Muscle of leg (tissue), 3 donors: ENCODE measurements at regions not wholly inside any gene's neighbourhood (a gene's known extent, or its start where the extent isn't known, plus 50 kb on each side); places are given as distances from the start of the nearest gene placed in this dataset.
"Not testable (repeated sequence)": the region's sequence is repeated elsewhere in the genome, so short reads cannot be mapped to it uniquely, and the experiment has no call there.

Source experiments
- DNase-seq: peaks from one replicate; pipeline ENCODE4 v3.0.0; 2013
- H3K27ac ChIP-seq: one replicate; pipeline ENCODE4 v1.5.1; 2013; ENCODE audit warnings: mild to moderate bottlenecking, low read length, control low read depth
- H3K27me3 ChIP-seq: one replicate; pipeline ENCODE4 v1.6.1; 2013; ENCODE audit warnings: low read length; ENCODE audit not compliant: control insufficient read depth, insufficient read depth
- H3K36me3 ChIP-seq: one replicate; pipeline ENCODE4 v1.6.1; 2013; ENCODE audit warnings: low read length; ENCODE audit not compliant: control insufficient read depth, insufficient read depth
- H3K4me1 ChIP-seq: one replicate; pipeline ENCODE4 v1.6.1; 2013; ENCODE audit warnings: low read length; ENCODE audit not compliant: control insufficient read depth, insufficient read depth
- H3K4me3 ChIP-seq: one replicate; pipeline ENCODE4 v1.5.1; 2013; ENCODE audit warnings: low read length, control low read depth
- H3K9me3 ChIP-seq: replicated peaks from 2 replicates; pipeline ENCODE4 v1.6.1; 2013; ENCODE audit warnings: low read depth, low read length; ENCODE audit not compliant: control insufficient read depth
- WGBS: methylation state at CpG from one replicate; pipeline ENCODE4 v1.1.5; 2013; ENCODE audit warnings: missing lambda C conversion rate; ENCODE audit not compliant: insufficient coverage; 5-methylcytosine and 5-hydroxymethylcytosine counted together

DNA sequence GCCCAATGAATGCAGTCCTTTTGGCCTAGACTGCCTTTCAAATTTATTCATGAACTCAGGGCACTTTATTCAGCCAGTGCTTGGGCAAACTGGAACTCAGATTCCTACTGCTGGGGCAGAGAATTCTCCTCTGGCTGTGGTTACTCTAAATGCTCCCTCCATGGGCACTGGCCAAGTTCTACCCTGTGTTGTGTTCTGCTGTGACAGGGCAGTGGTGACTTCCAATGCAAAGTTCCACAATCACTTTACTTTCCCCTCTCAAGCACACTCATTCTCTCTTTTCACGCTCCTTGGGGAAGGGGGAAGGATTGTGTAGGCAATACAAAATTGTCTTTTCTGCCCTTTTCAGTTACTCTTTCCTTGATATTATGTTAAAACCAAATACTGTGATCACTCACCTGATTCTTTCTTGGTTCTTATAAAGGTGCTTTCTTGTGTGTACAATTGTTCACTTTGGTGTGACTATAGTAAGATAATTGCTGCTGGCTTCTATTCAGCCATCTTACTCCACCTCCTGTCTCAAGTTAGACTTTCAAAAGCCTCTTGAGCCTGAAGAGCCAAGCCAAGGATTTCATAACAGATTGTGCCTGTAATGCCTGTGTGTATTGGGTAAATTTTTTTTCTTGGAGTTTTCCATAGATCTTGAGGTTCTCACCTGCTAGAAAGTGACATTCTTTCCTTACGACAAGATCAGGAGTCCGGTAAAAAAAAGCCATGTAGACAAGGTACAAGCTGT, 1078.6 kb downstream of the FAM133A start:
- DNase-seq: no peak
- H3K27me3 ChIP-seq: peaks cover 6% of the 10 kb centered on the region
- H3K27ac ChIP-seq: no peak overlapping the region
- no peak overlapping the region for H3K4me3 ChIP-seq
- no peaks in the 10 kb centered on the region for H3K9me3 ChIP-seq
- H3K4me1 ChIP-seq: no peaks in the 10 kb centered on the region
- no peaks in the 10 kb centered on the region for H3K36me3 ChIP-seq
- WGBS: no CpG with 5 or more reads among the region's 3 CpGs

GRCh38 chrX:94758130-94758529, 1084.1 kb downstream of the FAM133A start:
- 50% methylated on average over 1 of the region's 1 CpG for WGBS
- Histone ChIP-seq H3K4me3 (no peak overlapping the region), H3K27ac (no peak overlapping the region), H3K27me3 (peaks cover 9% of the 10 kb centered on the region), H3K4me1 (no peaks in the 10 kb centered on the region), H3K36me3 (no peaks in the 10 kb centered on the region), H3K9me3 (no peaks in the 10 kb centered on the region)
- DNase-seq: no peak

GRCh38 chrX:94775640-94776039, 1101.6 kb downstream of the FAM133A start:
- H3K9me3 ChIP-seq: no peaks in the 10 kb centered on the region
- H3K27ac ChIP-seq: no peak overlapping the region
- WGBS: no CpG with 5 or more reads among the region's 2 CpGs
- no peak for DNase-seq
- no peaks in the 10 kb centered on the region for H3K4me1 ChIP-seq
- H3K27me3 ChIP-seq: no peaks in the 10 kb centered on the region
- H3K36me3 ChIP-seq: no peaks in the 10 kb centered on the region
- H3K4me3 ChIP-seq: no peak overlapping the region

DNA sequence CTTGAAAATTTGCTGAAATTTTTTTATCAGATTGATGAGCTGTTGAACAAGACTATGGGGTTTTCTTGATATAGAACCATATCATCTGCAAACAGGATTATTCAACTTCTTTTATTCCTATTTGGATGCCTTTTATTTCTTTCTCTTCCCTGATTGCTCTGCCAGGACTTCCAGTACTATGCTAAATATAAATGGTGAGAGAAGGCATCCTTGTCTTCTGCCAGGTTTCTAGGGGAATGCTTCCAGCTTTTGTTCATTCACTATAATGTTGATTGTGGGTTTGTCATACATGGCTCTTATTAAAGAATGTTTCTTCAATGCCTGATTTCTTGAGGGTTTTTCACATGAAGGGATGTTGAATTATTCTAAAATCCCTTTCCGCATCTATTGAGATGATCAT, 1139.5 kb downstream of the FAM133A start:
- DNase-seq: peak; percentile 17
- WGBS: no CpG with 5 or more reads among the region's 1 CpG
- no peaks in the 10 kb centered on the region for H3K4me1 ChIP-seq
- H3K36me3 ChIP-seq: no peaks in the 10 kb centered on the region
- peaks cover 10% of the 10 kb centered on the region for H3K9me3 ChIP-seq
- no peak overlapping the region for H3K27ac ChIP-seq
- H3K4me3 ChIP-seq: no peak overlapping the region
- peaks cover 5% of the 10 kb centered on the region for H3K27me3 ChIP-seq

DNA sequence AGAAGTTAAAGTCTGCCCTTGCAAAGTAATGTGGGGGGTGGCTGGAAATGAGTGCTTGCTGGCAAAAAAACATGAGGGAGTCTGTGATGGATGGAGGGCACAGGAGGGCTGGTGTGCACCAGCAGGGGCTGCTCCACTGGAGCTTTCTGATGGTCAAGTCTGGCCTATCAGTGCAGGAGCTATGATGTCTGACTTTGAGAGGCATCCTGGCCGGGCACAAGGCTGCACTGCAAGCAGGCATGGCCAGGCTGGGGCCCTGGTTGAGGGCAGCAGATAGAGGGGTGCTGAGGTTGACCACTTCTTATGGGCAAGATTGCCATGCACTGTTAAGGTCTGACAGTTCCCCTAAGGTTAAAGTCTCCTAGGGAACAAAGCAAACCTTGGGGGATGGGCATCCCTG, 1140.2 kb downstream of the FAM133A start:
- peaks cover 5% of the 10 kb centered on the region for H3K27me3 ChIP-seq
- WGBS: 57% methylated on average over 1 of the region's 1 CpG
- H3K9me3 ChIP-seq: peaks cover 10% of the 10 kb centered on the region
- no peak for DNase-seq
- H3K4me1 ChIP-seq: no peaks in the 10 kb centered on the region
- H3K4me3 ChIP-seq: no peak overlapping the region
- H3K27ac ChIP-seq: no peak overlapping the region
- no peaks in the 10 kb centered on the region for H3K36me3 ChIP-seq

- Histone ChIP-seq H3K4me1 (no peaks in the 10 kb centered on the region), H3K9me3 (no peaks in the 10 kb centered on the region), H3K27ac (no peak overlapping the region), H3K36me3 (no peaks in the 10 kb centered on the region), H3K27me3 (no peaks in the 10 kb centered on the region), H3K4me3 (no peak overlapping the region)
- no peak for DNase-seq
- no CpG with 5 or more reads among the region's 2 CpGs for WGBS
Observed at GRCh38 chrX:94830717-94831116, 1156.7 kb downstream of the FAM133A start.

GRCh38 chrX:94831364-94831763, 1157.4 kb downstream of the FAM133A start:
- Histone ChIP-seq H3K27ac (no peak overlapping the region), H3K4me1 (no peaks in the 10 kb centered on the region), H3K27me3 (no peaks in the 10 kb centered on the region), H3K36me3 (no peaks in the 10 kb centered on the region), H3K4me3 (no peak overlapping the region), H3K9me3 (no peaks in the 10 kb centered on the region)
- DNase-seq: peak; percentile 5

DNA sequence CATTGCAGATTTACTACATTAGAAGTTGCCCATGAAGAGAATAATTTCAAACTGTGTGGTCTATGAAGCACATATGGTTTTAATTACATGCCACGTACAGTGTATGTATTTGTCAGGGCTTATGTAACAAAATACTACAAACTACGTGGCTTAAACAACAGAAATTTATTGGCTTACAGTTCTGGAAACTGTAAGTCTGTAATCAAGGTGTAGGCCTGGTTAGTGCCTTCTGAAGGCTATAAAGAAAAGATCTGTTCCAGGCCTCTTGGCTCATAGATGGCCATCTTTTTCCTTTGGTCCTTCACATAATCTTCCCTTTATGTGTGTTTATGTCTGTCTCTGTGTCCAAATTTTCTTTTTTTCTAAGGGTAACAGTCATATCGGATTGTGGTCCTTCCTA, 1160.2 kb downstream of the FAM133A start:
- no CpG with 5 or more reads among the region's 3 CpGs for WGBS
- H3K4me1 ChIP-seq: no peaks in the 10 kb centered on the region
- no peak overlapping the region for H3K4me3 ChIP-seq
- no peaks in the 10 kb centered on the region for H3K27me3 ChIP-seq
- DNase-seq: no peak
- H3K27ac ChIP-seq: no peak overlapping the region
- H3K36me3 ChIP-seq: no peaks in the 10 kb centered on the region
- H3K9me3 ChIP-seq: no peaks in the 10 kb centered on the region

DNA sequence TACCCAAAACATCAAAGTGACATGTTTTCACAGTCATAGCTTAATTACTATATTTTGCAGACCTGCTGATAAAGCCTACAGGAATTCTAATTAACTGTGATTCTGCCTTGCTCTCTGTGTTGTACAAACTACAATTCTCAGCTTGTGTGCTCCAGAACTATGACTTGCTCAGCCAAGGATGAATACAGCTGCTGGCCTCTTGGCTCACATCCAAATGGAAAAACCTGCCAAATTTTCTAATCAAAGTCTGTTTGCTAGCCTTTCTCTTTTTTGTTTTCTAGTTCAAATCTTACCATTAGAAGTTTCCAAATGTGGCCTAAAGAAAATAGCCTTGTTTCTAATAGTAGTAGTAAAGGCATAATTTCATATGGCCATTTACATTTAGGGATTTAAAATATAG, 1176.8 kb downstream of the FAM133A start:
- Histone ChIP-seq H3K9me3 (no peaks in the 10 kb centered on the region), H3K27ac (no peak overlapping the region), H3K4me3 (no peak overlapping the region), H3K4me1 (no peaks in the 10 kb centered on the region), H3K36me3 (no peaks in the 10 kb centered on the region), H3K27me3 (no peaks in the 10 kb centered on the region)
- DNase-seq: peak; percentile 84

GRCh38 chrX:94854251-94854650, 1180.2 kb downstream of the FAM133A start:
- Histone ChIP-seq H3K27me3 (no peaks in the 10 kb centered on the region), H3K4me1 (no peaks in the 10 kb centered on the region), H3K36me3 (no peaks in the 10 kb centered on the region), H3K27ac (no peak overlapping the region), H3K9me3 (no peaks in the 10 kb centered on the region), H3K4me3 (no peak overlapping the region)
- DNase-seq: no peak
- WGBS: 60% methylated on average over 1 of the region's 1 CpG

- DNase-seq: not testable (repeated sequence)
Observed at GRCh38 chrX:94862470-94862869, 1188.5 kb downstream of the FAM133A start.

More at GRCh38 chrX:94862470-94862869, 1188.5 kb downstream of the FAM133A start:
- H3K4me1 ChIP-seq, H3K27me3 ChIP-seq, H3K36me3 ChIP-seq, H3K9me3 ChIP-seq, H3K27ac ChIP-seq, H3K4me3 ChIP-seq: not testable (repeated sequence)
- WGBS: 70% methylated on average over 10 of the region's 19 CpGs
